Tongue (tissue), 1 donor: ENCODE measurements at regions not wholly inside any gene's neighbourhood (a gene's known extent, or its start where the extent isn't known, plus 50 kb on each side); places are given as distances from the start of the nearest gene placed in this dataset.
"Not testable (repeated sequence)": the region's sequence is repeated elsewhere in the genome, so short reads cannot be mapped to it uniquely, and the experiment has no call there.

ENCODE experiments used
- DNase-seq: peaks from one replicate; pipeline ENCODE4 v3.0.0-alpha.2; 2015

DNA sequence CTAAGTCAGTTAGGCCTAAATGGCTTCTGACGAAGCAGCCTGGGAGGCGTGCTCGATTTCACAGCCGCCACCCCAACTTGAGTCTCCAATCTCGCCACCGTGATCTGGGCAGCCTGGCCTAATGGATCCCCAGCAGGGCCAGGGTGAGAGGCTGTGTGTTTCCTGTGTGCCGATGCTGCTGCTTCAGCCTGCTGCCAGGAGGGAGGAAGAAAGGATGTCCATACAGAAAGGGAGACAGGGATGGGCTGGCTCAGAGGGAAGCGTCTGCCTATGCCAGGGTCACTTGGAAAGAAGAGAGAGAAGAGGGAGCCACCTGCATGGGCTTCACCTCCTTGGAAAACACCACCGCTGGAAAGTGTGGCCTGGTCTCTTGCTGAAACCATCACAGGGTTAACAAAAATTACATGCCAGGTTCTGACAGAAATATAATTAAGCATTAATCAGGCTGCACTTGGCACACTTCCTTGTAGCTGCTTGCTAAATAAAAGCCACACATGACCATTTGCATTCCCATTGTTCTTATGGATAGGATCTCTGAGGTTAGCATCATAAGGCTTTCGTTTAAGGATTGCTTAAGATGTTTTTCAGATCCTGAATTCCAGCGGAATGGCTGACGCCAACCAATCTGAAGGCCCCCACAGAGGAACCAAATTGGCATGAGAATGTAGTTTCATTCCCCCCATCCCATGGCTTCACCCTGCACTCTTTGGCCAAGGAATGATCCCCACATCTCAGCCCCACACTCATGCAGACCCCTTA lies 108.8 kb upstream of the SLC1A4 start:
- no peak for DNase-seq

GRCh38 chr2:64881037-64881492 lies 108.1 kb upstream of the SLC1A4 start:
- DNase-seq, result no peak

DNA sequence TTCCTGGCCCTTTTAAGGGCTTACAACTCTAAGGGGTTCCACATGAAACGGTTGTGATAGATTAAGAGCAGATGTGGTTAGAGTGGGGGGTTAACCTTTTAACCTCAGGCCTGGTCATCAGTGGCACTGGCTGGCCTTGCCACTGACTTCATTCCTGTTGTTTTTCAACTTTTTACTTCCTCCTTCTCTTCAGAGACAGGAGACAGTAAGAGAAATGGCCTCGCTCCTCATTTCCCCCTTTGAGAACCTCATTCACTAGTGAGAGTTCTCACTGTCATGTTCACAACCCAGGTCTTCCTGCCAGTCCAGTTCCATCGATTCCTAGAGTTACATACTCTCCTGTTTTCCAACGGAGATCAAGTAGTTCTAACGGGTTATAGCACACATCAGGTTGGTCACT lies 101.6 kb upstream of the SLC1A4 start:
- DNase-seq, result no peak

GRCh38 chr2:64888591-64889309 lies 100.4 kb upstream of the SLC1A4 start:
- no peak for DNase-seq

DNA sequence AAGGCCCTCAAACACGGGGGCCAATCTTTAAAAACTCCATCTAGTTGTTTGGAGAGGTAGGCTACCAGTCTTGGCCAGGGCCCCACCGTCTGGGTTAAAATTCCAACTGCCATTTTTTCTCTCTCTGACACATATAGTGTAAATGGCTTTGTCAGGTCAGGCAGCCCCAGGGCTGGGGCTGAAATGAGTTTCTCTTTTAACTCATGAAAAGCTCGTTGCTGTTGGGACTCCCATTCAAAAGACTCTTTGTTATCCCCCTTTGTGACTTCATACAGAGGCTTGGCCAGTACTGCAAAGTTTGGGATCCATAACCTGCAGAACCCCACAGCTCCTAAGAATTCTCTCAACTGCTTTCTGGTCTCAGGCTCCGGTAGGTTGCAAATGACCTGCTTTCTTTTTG lies 99.4 kb upstream of the SLC1A4 start:
- no peak for DNase-seq

GRCh38 chr2:64896572-64896971 lies 92.6 kb upstream of the SLC1A4 start:
- DNase-seq, result not testable (repeated sequence)

GRCh38 chr2:64899081-64899865 lies 89.9 kb upstream of the SLC1A4 start:
- DNase-seq, result no peak

- DNase-seq, result not testable (repeated sequence)
Measured at GRCh38 chr2:64899876-64900275, 89.3 kb upstream of the SLC1A4 start.

DNA sequence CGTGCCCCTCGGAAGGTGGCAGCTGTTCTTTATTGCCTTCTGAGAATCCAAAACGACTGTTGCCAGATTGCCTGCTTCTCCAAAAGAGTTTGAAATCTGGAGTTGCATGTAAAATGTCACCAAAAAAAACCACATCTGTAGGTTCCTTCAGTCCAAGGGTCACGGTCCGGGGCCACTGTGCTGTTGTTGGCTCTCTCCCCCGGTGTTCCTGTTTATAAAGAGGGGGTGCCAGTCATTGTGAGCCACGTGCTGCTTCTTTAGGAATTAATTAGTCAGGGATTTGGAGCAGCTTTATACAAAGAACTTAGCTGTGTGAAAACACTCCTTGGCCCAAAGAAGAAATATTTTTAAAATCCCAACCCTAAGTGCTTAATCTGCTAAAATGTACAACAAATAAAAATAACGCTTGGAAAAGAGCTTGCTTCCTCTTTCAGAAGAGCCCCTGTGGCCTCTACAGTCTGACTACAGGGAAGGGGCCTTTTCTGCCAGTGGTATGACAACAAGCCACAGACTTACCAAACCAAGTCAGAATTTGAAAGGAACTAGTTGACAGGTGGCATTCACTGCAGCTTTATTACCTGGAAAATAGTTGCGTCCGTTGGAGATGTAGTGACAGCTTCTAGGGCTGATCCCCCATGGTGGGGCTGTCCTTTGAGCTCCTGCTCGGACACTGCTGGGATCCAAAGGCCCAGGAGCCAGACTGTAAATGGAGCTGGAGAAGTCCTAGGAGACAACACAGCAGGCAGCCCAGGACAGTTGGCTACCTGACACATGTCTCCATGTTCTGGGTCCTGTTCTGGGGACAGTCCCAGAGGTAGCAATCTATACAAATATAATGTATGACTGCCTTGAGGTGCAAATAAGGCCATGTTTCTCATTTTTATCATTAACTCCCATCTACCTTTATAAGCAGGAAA lies 84.5 kb upstream of the SLC1A4 start:
- DNase-seq, result peak; percentile 10

- DNase-seq, result no peak
Measured at GRCh38 chr2:64905338-64906024, 83.7 kb upstream of the SLC1A4 start.

- DNase-seq, result no peak
Measured at GRCh38 chr2:64906853-64907536, 82.2 kb upstream of the SLC1A4 start.

DNA sequence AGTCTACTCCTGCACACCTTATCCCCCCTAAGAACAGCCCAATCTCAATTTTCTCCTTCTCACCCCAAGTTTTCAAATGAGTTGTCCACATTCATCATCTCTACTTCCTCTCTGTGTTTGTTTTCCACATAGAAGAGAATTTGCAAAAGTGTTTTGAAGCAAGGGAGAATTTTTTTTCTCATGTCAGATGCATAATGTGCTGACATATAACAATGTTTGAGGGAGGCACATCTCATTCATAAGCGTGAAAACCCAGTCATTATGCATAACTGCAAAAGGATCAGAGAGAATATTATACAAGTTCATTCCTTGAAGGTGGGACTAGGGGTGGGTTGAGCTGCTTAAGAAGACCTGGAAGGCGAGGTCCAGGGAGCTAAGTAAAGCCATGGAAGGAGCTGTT lies 80.8 kb upstream of the SLC1A4 start:
- no peak for DNase-seq

DNA sequence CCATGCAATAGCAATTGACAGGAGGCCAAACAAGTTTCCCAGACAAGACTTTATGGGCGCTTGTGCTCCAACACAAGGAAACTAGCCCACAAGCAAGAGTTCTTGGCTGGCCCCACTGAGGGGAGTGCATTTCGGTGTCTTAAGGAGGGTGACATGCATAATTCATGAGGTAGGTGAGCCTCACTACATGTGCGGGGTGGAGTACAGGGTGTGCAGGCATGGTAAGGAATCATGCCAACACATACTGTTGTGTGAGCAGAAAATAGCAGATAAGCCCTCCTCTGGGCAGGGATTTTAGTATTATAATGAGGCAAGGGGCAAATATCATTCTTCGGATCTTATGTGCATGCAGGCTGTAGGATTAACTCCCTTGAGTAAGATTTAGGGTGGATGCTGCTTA lies 78.7 kb upstream of the SLC1A4 start:
- DNase-seq, result no peak

DNA sequence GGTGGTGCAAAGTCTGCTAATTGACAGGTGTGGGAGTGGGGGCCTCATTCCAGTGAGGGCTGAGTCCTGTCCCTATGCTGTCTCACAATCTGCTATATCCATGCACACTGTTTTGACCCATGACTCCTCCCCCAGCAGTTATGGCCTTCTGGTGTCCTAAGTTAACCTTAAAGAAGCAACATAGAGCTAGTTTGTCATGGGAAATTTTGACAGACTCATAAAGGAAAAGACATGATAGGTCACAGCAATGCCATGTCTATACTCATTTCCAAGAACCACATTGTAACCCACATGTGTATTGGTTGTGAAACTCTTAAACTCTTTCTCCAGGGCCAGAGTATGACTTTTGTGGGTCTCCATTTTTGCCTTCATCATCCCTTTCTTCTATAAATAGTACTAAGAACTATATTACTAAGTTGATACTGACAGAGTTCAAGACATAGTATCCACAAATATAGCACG lies 78.2 kb upstream of the SLC1A4 start:
- DNase-seq, result no peak

- DNase-seq, result no peak
Measured at GRCh38 chr2:64913357-64913869, 75.8 kb upstream of the SLC1A4 start.

DNA sequence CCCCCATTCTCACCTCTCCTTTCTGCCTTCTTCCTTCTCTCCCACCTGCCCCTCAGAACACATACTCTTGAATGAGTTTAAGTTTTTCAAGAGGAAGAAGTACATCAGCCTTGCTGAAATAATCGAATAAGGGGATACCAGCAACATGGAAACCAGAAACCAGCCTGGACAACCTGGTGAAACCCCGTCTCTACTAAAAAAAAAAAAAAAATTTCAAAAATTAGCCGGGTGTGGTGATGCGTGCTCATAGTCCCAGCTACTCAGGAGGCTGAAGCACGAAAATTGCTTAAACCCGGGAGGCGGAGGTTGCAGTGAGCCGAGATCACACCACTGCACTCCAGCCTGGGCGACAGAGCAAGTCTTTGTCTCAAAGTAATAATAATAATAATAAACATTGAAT lies 75.0 kb upstream of the SLC1A4 start:
- no peak for DNase-seq

DNA sequence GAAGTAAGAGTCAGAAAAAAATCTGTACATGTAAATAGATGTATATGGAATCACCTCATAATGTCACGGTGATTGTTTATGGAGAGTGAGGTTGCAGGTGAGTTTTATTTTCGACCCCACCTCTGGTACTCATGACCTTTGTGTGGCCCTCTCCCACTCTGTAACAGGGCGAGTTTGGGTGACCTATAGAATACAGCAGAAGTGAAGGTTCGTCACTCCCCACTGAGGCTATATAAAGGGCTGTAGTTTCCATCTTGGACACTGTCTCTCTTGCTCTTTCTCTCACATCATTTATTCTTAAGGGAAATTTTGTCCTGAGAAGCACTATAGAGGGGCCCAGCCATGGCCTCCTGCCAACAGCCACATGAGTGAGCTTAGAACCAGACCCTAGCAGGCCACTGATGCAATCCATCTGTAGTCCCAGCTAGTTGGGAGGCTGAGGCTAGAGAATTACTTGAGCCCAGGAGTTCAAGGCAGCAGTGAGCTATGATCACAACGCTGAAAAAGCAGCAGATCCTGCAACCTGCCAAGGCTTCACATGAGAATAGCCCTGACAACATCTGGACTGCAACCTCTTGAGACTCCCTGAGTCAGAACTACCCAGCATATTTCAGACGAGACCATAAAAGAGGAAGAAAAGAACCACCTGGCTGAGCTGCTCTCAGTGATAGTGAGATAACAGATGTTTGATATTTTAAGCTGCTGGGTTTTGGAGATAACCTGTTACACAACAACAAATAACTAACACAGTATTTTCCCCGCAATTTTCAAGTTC lies 74.3 kb upstream of the SLC1A4 start:
- peak; percentile 30 for DNase-seq

GRCh38 chr2:64915510-64915900 lies 73.7 kb upstream of the SLC1A4 start:
- no peak for DNase-seq

DNA sequence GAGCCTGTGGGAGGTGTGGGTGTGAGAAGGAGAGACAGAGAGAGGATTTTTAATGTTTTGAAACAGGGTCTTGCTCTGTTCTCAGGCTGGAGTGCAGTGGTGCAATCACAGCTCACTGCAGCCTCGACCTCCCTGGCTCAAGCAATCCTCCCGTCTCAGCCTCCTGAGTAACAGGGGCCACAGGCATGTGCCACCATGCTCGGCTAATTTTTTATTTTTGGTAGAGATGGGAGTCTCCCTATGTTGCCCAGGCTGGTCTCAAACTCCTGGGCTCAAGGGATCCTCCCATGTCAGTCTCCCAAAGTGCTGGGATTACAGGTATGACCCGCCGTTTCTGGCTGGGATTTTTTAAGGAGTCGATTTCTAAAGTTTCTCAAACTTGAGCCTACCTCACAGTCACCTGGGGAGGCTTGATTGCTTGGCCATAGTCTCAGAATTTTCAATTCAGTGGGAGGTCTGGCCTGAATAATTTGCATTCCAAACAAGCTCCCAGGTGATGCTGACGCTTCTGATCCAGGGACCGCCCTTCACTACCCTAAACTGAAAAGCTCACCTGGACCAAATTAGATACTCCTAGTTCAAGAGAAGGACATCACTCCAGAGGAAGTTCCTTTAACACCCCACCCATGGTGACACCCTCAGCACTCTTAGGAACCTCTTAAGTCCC lies 70.8 kb upstream of the SLC1A4 start:
- DNase-seq, result no peak
